ENCODE measurements at regions not wholly inside any gene's neighbourhood (a gene's known extent, or its start where the extent isn't known, plus 50 kb on each side); places are given as distances from the start of the nearest gene placed in this dataset.

DNA sequence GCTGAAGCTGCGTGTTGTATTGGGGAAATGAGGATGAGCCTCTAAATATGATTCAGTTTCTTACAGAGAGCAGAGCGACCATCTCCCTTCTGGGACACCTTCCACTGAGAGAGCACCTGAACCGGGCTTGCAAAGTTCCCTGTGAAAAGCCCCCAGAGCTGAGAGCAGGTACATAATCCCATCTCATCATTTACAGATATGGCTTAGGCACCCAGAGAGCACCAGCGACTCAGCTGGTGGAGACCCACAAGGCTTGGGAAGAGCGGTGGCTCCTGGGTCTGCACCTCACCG is 324.3 kb upstream of the IRX4 start:
- H3K27me3 ChIP-seq (ENCODE audit: control insufficient read depth, low read length): no peaks in the 10 kb centered on the region
- no peaks in the 10 kb centered on the region for H3K4me1 ChIP-seq (ENCODE audit: control insufficient read depth, low read length)
- H3K4me3 ChIP-seq (ENCODE audit: low read length): no peak overlapping the region
- TF ChIP-seq EZH2phosphoT487 (IDR thresholded peaks at IDR 0.05; ENCODE audit: borderline replicate concordance, low read length): no peak
- TF ChIP-seq, protein P1, sequence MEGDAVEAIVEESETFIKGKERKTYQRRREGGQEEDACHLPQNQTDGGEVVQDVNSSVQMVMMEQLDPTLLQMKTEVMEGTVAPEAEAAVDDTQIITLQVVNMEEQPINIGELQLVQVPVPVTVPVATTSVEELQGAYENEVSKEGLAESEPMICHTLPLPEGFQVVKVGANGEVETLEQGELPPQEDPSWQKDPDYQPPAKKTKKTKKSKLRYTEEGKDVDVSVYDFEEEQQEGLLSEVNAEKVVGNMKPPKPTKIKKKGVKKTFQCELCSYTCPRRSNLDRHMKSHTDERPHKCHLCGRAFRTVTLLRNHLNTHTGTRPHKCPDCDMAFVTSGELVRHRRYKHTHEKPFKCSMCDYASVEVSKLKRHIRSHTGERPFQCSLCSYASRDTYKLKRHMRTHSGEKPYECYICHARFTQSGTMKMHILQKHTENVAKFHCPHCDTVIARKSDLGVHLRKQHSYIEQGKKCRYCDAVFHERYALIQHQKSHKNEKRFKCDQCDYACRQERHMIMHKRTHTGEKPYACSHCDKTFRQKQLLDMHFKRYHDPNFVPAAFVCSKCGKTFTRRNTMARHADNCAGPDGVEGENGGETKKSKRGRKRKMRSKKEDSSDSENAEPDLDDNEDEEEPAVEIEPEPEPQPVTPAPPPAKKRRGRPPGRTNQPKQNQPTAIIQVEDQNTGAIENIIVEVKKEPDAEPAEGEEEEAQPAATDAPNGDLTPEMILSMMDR (IDR thresholded peaks at IDR 0.05; ENCODE audit: low read depth, low read length, poor library complexity, severe bottlenecking): no peak
- no peaks in the 10 kb centered on the region for H3F3A ChIP-seq (ENCODE audit: control insufficient read depth, insufficient read depth)
- no peaks in the 10 kb centered on the region for H3K9me2 ChIP-seq (replicated peaks; ENCODE audit: control insufficient read depth, low read length)
- no peaks in the 10 kb centered on the region for H3K36me3 ChIP-seq (ENCODE audit: control insufficient read depth, low read length)
- no peak overlapping the region for H3K4me2 ChIP-seq (ENCODE audit: low read length)
- H3K79me2 ChIP-seq (ENCODE audit: control insufficient read depth, low read length): no peaks in the 10 kb centered on the region
- no peaks in the 10 kb centered on the region for H4K20me1 ChIP-seq (ENCODE audit: control insufficient read depth, insufficient read depth, low read depth, low read length)
- no peak overlapping the region for H3K27ac ChIP-seq (ENCODE audit: low read depth, low read length)
- H3K9me3 ChIP-seq (ENCODE audit: control insufficient read depth, insufficient read depth, low read length): no peaks in the 10 kb centered on the region

DNA sequence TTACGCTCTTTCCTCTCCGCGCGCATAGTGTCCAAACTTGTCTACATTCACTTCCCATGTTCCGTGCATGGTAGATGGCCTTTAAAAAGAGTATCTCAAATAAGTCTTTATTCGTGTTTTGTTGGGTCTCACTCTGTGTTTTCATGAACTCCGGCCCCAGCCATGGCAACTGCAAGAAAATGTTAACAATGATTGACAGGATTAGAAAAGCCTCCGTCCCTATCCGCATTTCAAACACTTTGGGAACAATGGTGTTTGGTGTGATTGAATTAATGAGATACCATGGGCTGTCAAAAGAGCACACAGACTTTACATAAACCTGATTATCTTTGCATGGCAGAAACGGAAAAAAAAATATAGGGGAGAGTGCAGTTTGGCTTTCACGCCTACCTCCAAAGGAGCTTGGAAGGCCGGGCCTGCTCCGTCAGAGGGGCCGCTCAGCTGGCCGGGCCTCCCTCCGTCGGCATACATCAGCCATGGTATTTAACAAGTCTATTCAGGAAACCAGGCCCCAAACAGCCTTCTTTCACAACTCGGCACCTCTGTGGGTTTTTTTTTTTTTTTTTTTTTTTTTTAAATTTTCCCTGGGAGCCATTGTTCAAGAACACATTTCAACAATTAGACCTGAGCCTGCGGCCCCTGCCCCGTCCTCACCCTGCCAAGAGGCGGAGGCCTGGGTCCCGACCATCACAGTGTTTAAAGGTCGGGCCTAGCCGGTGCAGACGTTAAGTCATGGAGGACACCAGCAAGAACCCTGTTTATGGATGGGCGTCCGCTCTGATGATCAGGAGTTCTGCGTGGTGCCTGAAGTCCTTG is 323.8 kb upstream of the IRX4 start:
- TF ChIP-seq, protein P1 (IDR thresholded peaks at IDR 0.05; ENCODE audit: low read depth, low read length, poor library complexity, severe bottlenecking): no peak
- TF ChIP-seq EZH2phosphoT487 (IDR thresholded peaks at IDR 0.05; ENCODE audit: borderline replicate concordance, low read length): no peak
- Histone ChIP-seq H3F3A (ENCODE audit: control insufficient read depth, insufficient read depth) (no peaks in the 10 kb centered on the region), H3K27me3 (ENCODE audit: control insufficient read depth, low read length) (no peaks in the 10 kb centered on the region), H4K20me1 (ENCODE audit: control insufficient read depth, insufficient read depth, low read depth, low read length) (no peaks in the 10 kb centered on the region), H3K9me3 (ENCODE audit: control insufficient read depth, insufficient read depth, low read length) (no peaks in the 10 kb centered on the region), H3K4me2 (ENCODE audit: low read length) (no peak overlapping the region), H3K9me2 (replicated peaks; ENCODE audit: control insufficient read depth, low read length) (no peaks in the 10 kb centered on the region), H3K27ac (ENCODE audit: low read depth, low read length) (no peak overlapping the region), H3K79me2 (ENCODE audit: control insufficient read depth, low read length) (no peaks in the 10 kb centered on the region), H3K4me1 (ENCODE audit: control insufficient read depth, low read length) (no peaks in the 10 kb centered on the region), H3K4me3 (ENCODE audit: low read length) (no peak overlapping the region), H3K36me3 (ENCODE audit: control insufficient read depth, low read length) (no peaks in the 10 kb centered on the region)

DNA sequence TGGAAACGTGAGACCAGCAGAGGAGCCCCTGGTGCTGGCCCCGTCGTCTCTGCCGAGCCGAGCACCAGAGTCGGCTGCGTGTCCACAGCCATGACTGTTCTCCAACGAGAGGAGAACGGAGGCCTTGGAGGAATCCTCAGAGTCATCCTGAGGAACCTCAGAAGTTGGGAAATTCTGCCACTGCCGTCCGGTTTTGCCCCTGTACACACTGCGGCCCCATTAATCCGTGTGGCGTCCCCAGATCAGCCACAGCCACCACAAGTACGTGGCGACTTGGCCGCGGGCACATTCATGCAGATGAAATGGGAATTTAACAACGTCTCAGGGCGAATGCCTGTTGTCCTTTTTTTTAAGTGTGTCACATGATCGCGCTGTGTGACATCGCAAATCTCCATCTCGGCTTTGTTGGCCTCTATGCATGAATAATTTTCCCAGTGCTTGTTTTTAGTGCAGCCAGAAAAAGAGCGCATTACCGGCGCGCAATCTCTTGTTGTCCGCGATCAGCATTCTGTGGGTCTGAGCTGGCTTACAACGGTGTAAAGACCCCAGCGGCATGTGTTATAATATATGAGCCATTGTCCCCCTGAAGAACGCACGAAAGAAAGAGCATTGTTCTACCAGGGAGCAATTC is 323.0 kb upstream of the IRX4 start:
- Histone ChIP-seq H3K4me2 (ENCODE audit: low read length) (no peak overlapping the region), H3K27ac (ENCODE audit: low read depth, low read length) (no peak overlapping the region), H3F3A (ENCODE audit: control insufficient read depth, insufficient read depth) (no peaks in the 10 kb centered on the region), H3K9me3 (ENCODE audit: control insufficient read depth, insufficient read depth, low read length) (no peaks in the 10 kb centered on the region), H3K27me3 (ENCODE audit: control insufficient read depth, low read length) (no peaks in the 10 kb centered on the region), H3K9me2 (replicated peaks; ENCODE audit: control insufficient read depth, low read length) (no peaks in the 10 kb centered on the region), H3K36me3 (ENCODE audit: control insufficient read depth, low read length) (no peaks in the 10 kb centered on the region), H3K79me2 (ENCODE audit: control insufficient read depth, low read length) (no peaks in the 10 kb centered on the region), H3K4me1 (ENCODE audit: control insufficient read depth, low read length) (no peaks in the 10 kb centered on the region), H3K4me3 (ENCODE audit: low read length) (no peak overlapping the region), H4K20me1 (ENCODE audit: control insufficient read depth, insufficient read depth, low read depth, low read length) (no peaks in the 10 kb centered on the region)
- TF ChIP-seq, protein P1 (IDR thresholded peaks at IDR 0.05; ENCODE audit: low read depth, low read length, poor library complexity, severe bottlenecking): no peak
- no peak for TF ChIP-seq EZH2phosphoT487 (IDR thresholded peaks at IDR 0.05; ENCODE audit: borderline replicate concordance, low read length)

All from DOHH2 (cell line).